Forelimb muscle (tissue), 1 donor: ENCODE measurements at regions not wholly inside any gene's neighbourhood (a gene's known extent, or its start where the extent isn't known, plus 50 kb on each side); places are given as distances from the start of the nearest gene placed in this dataset.

Experiments used
- DNase-seq: peaks from one replicate; pipeline ENCODE4 v3.0.0-alpha.2; 2013; ENCODE audit warnings: low read depth

GRCh38 chr3:168325684-168326083, 230.0 kb upstream of the GOLIM4 start:
- no peak for DNase-seq

- no peak for DNase-seq
Measured at GRCh38 chr3:168322941-168323340, 227.2 kb upstream of the GOLIM4 start.

GRCh38 chr3:168314166-168314565, 218.4 kb upstream of the GOLIM4 start:
- no peak for DNase-seq

- no peak for DNase-seq
Measured at GRCh38 chr3:168312984-168313383, 217.3 kb upstream of the GOLIM4 start.

- no peak for DNase-seq
Measured at GRCh38 chr3:168307893-168308292, 212.2 kb upstream of the GOLIM4 start.

GRCh38 chr3:168295027-168295426, 199.3 kb upstream of the GOLIM4 start:
- DNase-seq = no peak

- no peak for DNase-seq
Measured at GRCh38 chr3:168292296-168292695, 196.6 kb upstream of the GOLIM4 start.

GRCh38 chr3:168289471-168290008, 193.8 kb upstream of the GOLIM4 start:
- DNase-seq = no peak

GRCh38 chr3:168288511-168289401, 193.0 kb upstream of the GOLIM4 start:
- no peak for DNase-seq

GRCh38 chr3:168285506-168285905, 189.8 kb upstream of the GOLIM4 start:
- DNase-seq = no peak

- no peak for DNase-seq
Measured at GRCh38 chr3:168284728-168285127, 189.0 kb upstream of the GOLIM4 start.

- no peak for DNase-seq
Measured at GRCh38 chr3:168275662-168276061, 179.9 kb upstream of the GOLIM4 start.

- DNase-seq = no peak
Measured at GRCh38 chr3:168273917-168274316, 178.2 kb upstream of the GOLIM4 start.

- no peak for DNase-seq
Measured at GRCh38 chr3:168273036-168273435, 177.3 kb upstream of the GOLIM4 start.

GRCh38 chr3:168272343-168272985, 176.7 kb upstream of the GOLIM4 start:
- DNase-seq = no peak

GRCh38 chr3:168271932-168272331, 176.2 kb upstream of the GOLIM4 start:
- DNase-seq = no peak

GRCh38 chr3:168269001-168269400, 173.3 kb upstream of the GOLIM4 start:
- no peak for DNase-seq

- DNase-seq = no peak
Measured at GRCh38 chr3:168267179-168267578, 171.5 kb upstream of the GOLIM4 start.

GRCh38 chr3:168266335-168266734, 170.6 kb upstream of the GOLIM4 start:
- DNase-seq = no peak

GRCh38 chr3:168262887-168263286, 167.2 kb upstream of the GOLIM4 start:
- no peak for DNase-seq

GRCh38 chr3:168260859-168261258, 165.1 kb upstream of the GOLIM4 start:
- DNase-seq = no peak

GRCh38 chr3:168251371-168251770, 155.6 kb upstream of the GOLIM4 start:
- DNase-seq = no peak

GRCh38 chr3:168250415-168250861, 154.7 kb upstream of the GOLIM4 start:
- no peak for DNase-seq
